Hematopoietic multipotent progenitor cell treated with erythropoietin and hydrocortisone succinate and interleukin-3 and kit ligand, for 4 days (in vitro differentiated cells): ENCODE measurements at regions not wholly inside any gene's neighbourhood (a gene's known extent, or its start where the extent isn't known, plus 50 kb on each side); places are given as distances from the start of the nearest gene placed in this dataset.

ENCODE experiments used
- DNase-seq: peaks from one replicate; pipeline ENCODE4 v3.0.0-alpha.2; 2015

GRCh38 chr1:208600456-208601190, 356.4 kb upstream of the PLXNA2 start:
- DNase-seq, result no peak

GRCh38 chr1:208601561-208601960, 357.4 kb upstream of the PLXNA2 start:
- no peak for DNase-seq

GRCh38 chr1:208603721-208604120, 359.5 kb upstream of the PLXNA2 start:
- no peak for DNase-seq

GRCh38 chr1:208604295-208604694, 360.1 kb upstream of the PLXNA2 start:
- no peak for DNase-seq

GRCh38 chr1:208606959-208607358, 362.8 kb upstream of the PLXNA2 start:
- DNase-seq, result no peak

- no peak for DNase-seq
These were observed 363.4 kb upstream of the PLXNA2 start for GRCh38 chr1:208607616-208608015.

GRCh38 chr1:208614610-208615009, 370.4 kb upstream of the PLXNA2 start:
- no peak for DNase-seq

- DNase-seq, result no peak
These were observed 371.2 kb upstream of the PLXNA2 start for GRCh38 chr1:208615371-208615770.

- DNase-seq, result no peak
These were observed 372.6 kb upstream of the PLXNA2 start for GRCh38 chr1:208616776-208617175.

GRCh38 chr1:208628022-208628914, 384.1 kb upstream of the PLXNA2 start:
- no peak for DNase-seq

- DNase-seq, result no peak
These were observed 386.9 kb upstream of the PLXNA2 start for GRCh38 chr1:208631092-208631491.

- DNase-seq, result no peak
These were observed 387.3 kb upstream of the PLXNA2 start for GRCh38 chr1:208631506-208631905.

- no peak for DNase-seq
These were observed 390.4 kb upstream of the PLXNA2 start for GRCh38 chr1:208634346-208635140.

GRCh38 chr1:208637181-208637580, 393.0 kb upstream of the PLXNA2 start:
- DNase-seq, result no peak

- DNase-seq, result no peak
These were observed 395.2 kb upstream of the PLXNA2 start for GRCh38 chr1:208639382-208639781.

- DNase-seq, result no peak
These were observed 396.1 kb upstream of the PLXNA2 start for GRCh38 chr1:208640295-208640694.

- no peak for DNase-seq
These were observed 397.5 kb upstream of the PLXNA2 start for GRCh38 chr1:208641579-208642280.

- no peak for DNase-seq
These were observed 398.9 kb upstream of the PLXNA2 start for GRCh38 chr1:208643005-208643597.

GRCh38 chr1:208644401-208645160, 400.4 kb upstream of the PLXNA2 start:
- no peak for DNase-seq

- DNase-seq, result no peak
These were observed 402.2 kb upstream of the PLXNA2 start for GRCh38 chr1:208646431-208646830.

GRCh38 chr1:208648146-208648545, 404.0 kb upstream of the PLXNA2 start:
- DNase-seq, result no peak
